ENCODE measurements at regions not wholly inside any gene's neighbourhood (a gene's known extent, or its start where the extent isn't known, plus 50 kb on each side); places are given as distances from the start of the nearest gene placed in this dataset.

- TF ChIP-seq EP300 (IDR thresholded peaks at IDR 0.05; ENCODE audit: borderline replicate concordance in 1 of 2, low read depth in 2 of 2, low read length in 2 of 2) (no peak), GABPA (IDR thresholded peaks at IDR 0.05; ENCODE audit: borderline replicate concordance, insufficient read depth, low read length) (no peak), POLR2AphosphoS5 (IDR thresholded peaks at IDR 0.05; ENCODE audit: low read depth, low read length) (no peak), TAF1 (IDR thresholded peaks at IDR 0.05; ENCODE audit: low read depth, low read length) (no peak), TBP (IDR thresholded peaks at IDR 0.05; ENCODE audit: low read depth, low read length) (no peak), HDAC6 (IDR thresholded peaks at IDR 0.05; ENCODE audit: low read depth, low read length) (no peak), CTCF (IDR thresholded peaks at IDR 0.05; ENCODE audit: control extremely low read depth in 1 of 3, insufficient read depth in 1 of 3, low read depth in 1 of 3, low read length in 3 of 3) (no peak), NRF1 (IDR thresholded peaks at IDR 0.05; ENCODE audit: low read depth, low read length) (no peak), BACH1 (IDR thresholded peaks at IDR 0.05; ENCODE audit: low read length) (no peak), CREB1 (IDR thresholded peaks at IDR 0.05) (no peak), ASH2L (IDR thresholded peaks at IDR 0.05; ENCODE audit: low read length) (no peak)
Measured at GRCh38 chr5:30051976-30052375, 1141.5 kb upstream of the CDH6 start.

All from H1 (cell line).